Common myeloid progenitor, CD34-positive (primary cell): ENCODE measurements at regions not wholly inside any gene's neighbourhood (a gene's known extent, or its start where the extent isn't known, plus 50 kb on each side); places are given as distances from the start of the nearest gene placed in this dataset.

Source experiments
- CTCF ChIA-PET: fragments of 350-600 bp; sonication (Branson Sonifier 250); formaldehyde crosslinking; loops from one replicate; lab custom pipeline; 2021; ENCODE audit warnings: antibody characterized with exemption; lab: Charles Lee
- POLR2A ChIA-PET: fragments of 350-600 bp; sonication (Branson Sonifier 250); formaldehyde crosslinking; loops from one replicate; lab custom pipeline; 2021; ENCODE audit warnings: antibody characterized with exemption; lab: Charles Lee
- DNase-seq, 3 donors: peaks; one replicate each; pipeline versions ENCODE4 v3.0.0 to v3.0.0-alpha.2; 2013
- H3K27ac ChIP-seq, 2 experiments: 1 replicate in 1 of 2; 2 replicates in 1 of 2; pipeline ENCODE4 v1.7.0; 2013; ENCODE audit warnings: inconsistent platforms in 2 of 2, low read length in 2 of 2, mild to moderate bottlenecking in 2 of 2, low read depth in 1 of 2, moderate library complexity in 1 of 2; ENCODE audit not compliant: severe bottlenecking in 2 of 2, insufficient read depth in 1 of 2, poor library complexity in 1 of 2
- H3K27me3 ChIP-seq, 5 experiments: replicated peaks in 2 of 5; 1 replicate in 3 of 5; 2 replicates in 2 of 5; pipeline versions ENCODE4 v1.6.1 to v1.7.0; 2013; ENCODE audit warnings: low read length in 4 of 5, mild to moderate bottlenecking in 2 of 5, moderate library complexity in 2 of 5, inconsistent platforms in 1 of 5; ENCODE audit not compliant: insufficient read depth in 5 of 5, control insufficient read depth in 4 of 5
- H3K36me3 ChIP-seq, 4 experiments: 1 replicate in 2 of 4; 2 replicates in 2 of 4; pipeline versions ENCODE4 v1.6.1 to v1.7.0; 2013; ENCODE audit warnings: low read length in 3 of 4, control low read depth in 1 of 4, mild to moderate bottlenecking in 1 of 4; ENCODE audit not compliant: control insufficient read depth in 4 of 4, insufficient read depth in 4 of 4
- H3K4me1 ChIP-seq, 4 experiments: 1 replicate in 3 of 4; 2 replicates in 1 of 4; pipeline versions ENCODE4 v1.6.1 to v1.7.1; 2013; ENCODE audit warnings: low read length in 3 of 4, mild to moderate bottlenecking in 3 of 4, control low read depth in 1 of 4, inconsistent platforms in 1 of 4, moderate library complexity in 1 of 4; ENCODE audit not compliant: control insufficient read depth in 4 of 4, insufficient read depth in 4 of 4; ENCODE audit errors: control extremely low read depth in 1 of 4
- H3K4me3 ChIP-seq, 7 experiments: 1 replicate in 4 of 7; 2 replicates in 3 of 7; pipeline versions ENCODE4 v1.5.1 to v1.7.0; 2013; ENCODE audit warnings: mild to moderate bottlenecking in 7 of 7, low read length in 6 of 7, moderate library complexity in 6 of 7, inconsistent platforms in 2 of 7, low read depth in 2 of 7, control low read depth in 1 of 7; ENCODE audit not compliant: insufficient read depth in 4 of 7, control insufficient read depth in 1 of 7; ENCODE audit errors: extremely low read depth in 1 of 7
- H3K9me3 ChIP-seq, 5 experiments: 1 replicate in 4 of 5; 2 replicates in 1 of 5; pipeline versions ENCODE4 v1.6.1 to v1.7.1; 2013; ENCODE audit warnings: low read length in 4 of 5, mild to moderate bottlenecking in 2 of 5, inconsistent platforms in 1 of 5, low read depth in 1 of 5, moderate library complexity in 1 of 5; ENCODE audit not compliant: control insufficient read depth in 4 of 5, insufficient read depth in 2 of 5; ENCODE audit errors: control extremely low read depth in 1 of 5
- WGBS: methylation state at CpG from one replicate; pipeline ENCODE4 v1.1.5; 2013; ENCODE audit not compliant: insufficient coverage; 5-methylcytosine and 5-hydroxymethylcytosine counted together

- CTCF ChIA-PET = interaction anchor here (1.2 kb wide), 1 partner anchor 23 kb away, joined by 4 read pairs; no protein-coding TSS in a partner anchor
- no peaks in the 10 kb centered on the region for H3K36me3 ChIP-seq
- H3K27ac ChIP-seq = no peak overlapping the region
- POLR2A ChIA-PET = no interaction called here
- peaks cover 0 to 8% (median 0%) of the 10 kb centered on the region in 5 experiments for H3K9me3 ChIP-seq
- 98% methylated on average over 3 of the region's 3 CpGs for WGBS
- peaks cover 0 to 6% (median 3%) of the 10 kb centered on the region in 5 experiments for H3K27me3 ChIP-seq
- no peak for DNase-seq
- H3K4me3 ChIP-seq = no peak overlapping the region
- H3K4me1 ChIP-seq = no peaks in the 10 kb centered on the region
These were observed 78.5 kb upstream of the MEDAG start for GRCh38 chr13:30827578-30827925.

- ChIA-PET POLR2A (no interaction called here), CTCF (no interaction called here)
- Histone ChIP-seq H3K4me3 (no peak overlapping the region), H3K4me1 (peaks cover 0 to 7% (median 6%) of the 10 kb centered on the region in 4 experiments), H3K27ac (no peak overlapping the region), H3K36me3 (no peaks in the 10 kb centered on the region), H3K9me3 (peaks cover 0 to 8% (median 0%) of the 10 kb centered on the region in 5 experiments), H3K27me3 (peaks cover 0 to 6% (median 3%) of the 10 kb centered on the region in 5 experiments)
- WGBS = 83% methylated on average over 2 of the region's 2 CpGs
- no peak for DNase-seq
These were observed 76.8 kb upstream of the MEDAG start for GRCh38 chr13:30829145-30829832.

GRCh38 chr13:30829833-30830637, 76.0 kb upstream of the MEDAG start:
- H3K27me3 ChIP-seq = peaks cover 0 to 3% (median 0%) of the 10 kb centered on the region in 5 experiments
- no peak overlapping the region for H3K4me3 ChIP-seq
- CTCF ChIA-PET = interaction anchor here (1.7 kb wide), 1 partner anchor 215 kb away, joined by 3 read pairs; no protein-coding TSS in a partner anchor
- H3K36me3 ChIP-seq = no peaks in the 10 kb centered on the region
- POLR2A ChIA-PET = no interaction called here
- H3K27ac ChIP-seq = no peak overlapping the region
- peaks cover 0 to 8% (median 0%) of the 10 kb centered on the region in 5 experiments for H3K9me3 ChIP-seq
- WGBS = 95% methylated on average over 8 of the region's 10 CpGs
- DNase-seq = no peak
- H3K4me1 ChIP-seq = peaks cover 0 to 7% (median 6%) of the 10 kb centered on the region in 4 experiments

GRCh38 chr13:30830638-30830965, 75.5 kb upstream of the MEDAG start:
- Histone ChIP-seq H3K4me3 (no peak overlapping the region), H3K4me1 (peaks cover 0 to 7% (median 6%) of the 10 kb centered on the region in 4 experiments), H3K27me3 (no peaks in the 10 kb centered on the region), H3K27ac (no peak overlapping the region), H3K36me3 (no peaks in the 10 kb centered on the region), H3K9me3 (peaks cover 0 to 8% (median 0%) of the 10 kb centered on the region in 5 experiments)
- ChIA-PET CTCF (interaction anchor here (1.7 kb wide), 1 partner anchor 214 kb away, joined by 3 read pairs; no protein-coding TSS in a partner anchor), POLR2A (no interaction called here)
- no CpG with 5 or more reads among the region's 1 CpG for WGBS
- no peak for DNase-seq

GRCh38 chr13:30831515-30831914, 74.6 kb upstream of the MEDAG start:
- H3K27me3 ChIP-seq = no peaks in the 10 kb centered on the region
- H3K9me3 ChIP-seq = peaks cover 0 to 8% (median 0%) of the 10 kb centered on the region in 5 experiments
- peak in 1 of 3 donors; percentile 6 for DNase-seq
- CTCF ChIA-PET = interaction anchor here (1.3 to 1.8 kb wide), 3 partner anchors 32 to 213 kb away, joined by 3 to 6 read pairs (median 3); no protein-coding TSS in a partner anchor
- H3K36me3 ChIP-seq = no peaks in the 10 kb centered on the region
- 97% methylated on average over 4 of the region's 4 CpGs for WGBS
- POLR2A ChIA-PET = interaction anchor here (0.6 kb wide), 1 partner anchor 293 kb away, joined by 4 read pairs; no protein-coding TSS in a partner anchor
- peaks cover 0 to 7% (median 6%) of the 10 kb centered on the region in 4 experiments for H3K4me1 ChIP-seq
- no peak overlapping the region for H3K4me3 ChIP-seq
- H3K27ac ChIP-seq = no peak overlapping the region

- 83% methylated on average over 1 of the region's 4 CpGs for WGBS
- POLR2A ChIA-PET = no interaction called here
- no peaks in the 10 kb centered on the region for H3K36me3 ChIP-seq
- no peak overlapping the region for H3K4me3 ChIP-seq
- CTCF ChIA-PET = interaction anchor here (1.3 to 1.8 kb wide), 2 partner anchors 31 to 33 kb away, joined by 3 to 6 read pairs; no protein-coding TSS in a partner anchor
- peaks cover 0 to 5% (median 0%) of the 10 kb centered on the region in 5 experiments for H3K9me3 ChIP-seq
- H3K4me1 ChIP-seq = peaks cover 0 to 7% (median 6%) of the 10 kb centered on the region in 4 experiments
- DNase-seq = no peak
- H3K27ac ChIP-seq = no peak overlapping the region
- no peaks in the 10 kb centered on the region for H3K27me3 ChIP-seq
These were observed 73.7 kb upstream of the MEDAG start for GRCh38 chr13:30832377-30832776.
